ENCODE measurements at regions not wholly inside any gene's neighbourhood (a gene's known extent, or its start where the extent isn't known, plus 50 kb on each side); places are given as distances from the start of the nearest gene placed in this dataset.

GRCh38 chr15:35724626-35725025 is 178.7 kb upstream of the DPH6 start:
- no peak for DNase-seq (ENCODE audit: low read depth in 2 of 3, low spot score in 2 of 3)

- no peak for DNase-seq (ENCODE audit: low read depth in 2 of 3, low spot score in 2 of 3)
Observed at GRCh38 chr15:35725353-35725752, 179.4 kb upstream of the DPH6 start.

- no peak for DNase-seq (ENCODE audit: low read depth in 2 of 3, low spot score in 2 of 3)
Observed at GRCh38 chr15:35727627-35728026, 181.7 kb upstream of the DPH6 start.

GRCh38 chr15:35728219-35728940 is 182.4 kb upstream of the DPH6 start:
- no peak for DNase-seq (ENCODE audit: low read depth in 2 of 3, low spot score in 2 of 3)

GRCh38 chr15:35736150-35736549 is 190.2 kb upstream of the DPH6 start:
- DNase-seq (ENCODE audit: low read depth in 2 of 3, low spot score in 2 of 3), result no peak

- DNase-seq (ENCODE audit: low read depth in 2 of 3, low spot score in 2 of 3), result no peak
Observed at GRCh38 chr15:35737441-35737840, 191.5 kb upstream of the DPH6 start.

GRCh38 chr15:35738370-35738769 is 192.4 kb upstream of the DPH6 start:
- DNase-seq (ENCODE audit: low read depth in 2 of 3, low spot score in 2 of 3), result no peak

- no peak for DNase-seq (ENCODE audit: low read depth in 2 of 3, low spot score in 2 of 3)
Observed at GRCh38 chr15:35740761-35741160, 194.8 kb upstream of the DPH6 start.

- no peak for DNase-seq (ENCODE audit: low read depth in 2 of 3, low spot score in 2 of 3)
Observed at GRCh38 chr15:35741395-35741794, 195.4 kb upstream of the DPH6 start.

- DNase-seq (ENCODE audit: low read depth in 2 of 3, low spot score in 2 of 3), result no peak
Observed at GRCh38 chr15:35741881-35742280, 195.9 kb upstream of the DPH6 start.

- DNase-seq (ENCODE audit: low read depth in 2 of 3, low spot score in 2 of 3), result no peak
Observed at GRCh38 chr15:35743321-35743720, 197.4 kb upstream of the DPH6 start.

GRCh38 chr15:35746121-35746520 is 200.2 kb upstream of the DPH6 start:
- DNase-seq (ENCODE audit: low read depth in 2 of 3, low spot score in 2 of 3), result no peak

- no peak for DNase-seq (ENCODE audit: low read depth in 2 of 3, low spot score in 2 of 3)
Observed at GRCh38 chr15:35748105-35748504, 202.1 kb upstream of the DPH6 start.

GRCh38 chr15:35750051-35750450 is 204.1 kb upstream of the DPH6 start:
- no peak for DNase-seq (ENCODE audit: low read depth in 2 of 3, low spot score in 2 of 3)

- peak in 2 of 3 experiments; percentile 9 to 30 for DNase-seq (ENCODE audit: low read depth in 2 of 3, low spot score in 2 of 3)
Observed at GRCh38 chr15:35751413-35752133, 205.6 kb upstream of the DPH6 start.

GRCh38 chr15:35752134-35752466 is 206.1 kb upstream of the DPH6 start:
- no peak for DNase-seq (ENCODE audit: low read depth in 2 of 3, low spot score in 2 of 3)

- DNase-seq (ENCODE audit: low read depth in 2 of 3, low spot score in 2 of 3), result no peak
Observed at GRCh38 chr15:35753486-35753885, 207.5 kb upstream of the DPH6 start.

GRCh38 chr15:35755237-35755802 is 209.4 kb upstream of the DPH6 start:
- DNase-seq (ENCODE audit: low read depth in 2 of 3, low spot score in 2 of 3), result no peak

- DNase-seq (ENCODE audit: low read depth in 2 of 3, low spot score in 2 of 3), result no peak
Observed at GRCh38 chr15:35756623-35757022, 210.7 kb upstream of the DPH6 start.

- DNase-seq (ENCODE audit: low read depth in 2 of 3, low spot score in 2 of 3), result no peak
Observed at GRCh38 chr15:35757361-35757760, 211.4 kb upstream of the DPH6 start.

- DNase-seq (ENCODE audit: low read depth in 2 of 3, low spot score in 2 of 3), result no peak
Observed at GRCh38 chr15:35757765-35758164, 211.8 kb upstream of the DPH6 start.

GRCh38 chr15:35764661-35765519 is 218.9 kb upstream of the DPH6 start:
- no peak for DNase-seq (ENCODE audit: low read depth in 2 of 3, low spot score in 2 of 3)

Data from activated CD8-positive, alpha-beta memory T cell treated with anti-CD3 and anti-CD28 coated beads for 48 hours (primary cell).